HEK293 (cell line): ENCODE measurements at regions not wholly inside any gene's neighbourhood (a gene's known extent, or its start where the extent isn't known, plus 50 kb on each side); places are given as distances from the start of the nearest gene placed in this dataset.
A peak's percentile ranks its signal among the peaks of the same experiment; 100 is the strongest.

Experiments used
- CTCF ChIA-PET: fragments of 350-600 bp; formaldehyde crosslinking; extraction: SDS; loops from one replicate; lab custom pipeline; 2021; ENCODE audit warnings: antibody characterized with exemption; lab: Yijun Ruan, JAX
- POLR2A ChIA-PET: fragments of 300-600 bp; formaldehyde crosslinking; extraction: SDS; loops from one replicate; lab custom pipeline; 2020; ENCODE audit warnings: antibody characterized with exemption, inconsistent platforms; lab: Yijun Ruan, JAX
- H3K27ac ChIP-seq: fragments of 200-500 bp; sonication (Bioruptor generic); 2 replicates; pipeline ENCODE4 v1.5.1; 2014; ENCODE audit warnings: low read depth, low read length, control low read depth, inconsistent platforms; ENCODE audit errors: extremely low read depth
- H3K36me3 ChIP-seq, 2 experiments: fragments of 200-500 bp in 1 of 2; sonication (Bioruptor generic) in 1 of 2; 1 replicate in 1 of 2; 2 replicates in 1 of 2; pipeline ENCODE4 v1.5.1; 2014 to 2017; ENCODE audit warnings: inconsistent platforms in 2 of 2, low read length in 2 of 2; ENCODE audit not compliant: control insufficient read depth in 2 of 2, insufficient read depth in 1 of 2
- H3K4me1 ChIP-seq: fragments of 200-500 bp; sonication (Bioruptor generic); 2 replicates; pipeline ENCODE4 v1.5.1; 2014; ENCODE audit warnings: mild to moderate bottlenecking, low read length, inconsistent platforms; ENCODE audit not compliant: control insufficient read depth, insufficient read depth
- H3K4me3 ChIP-seq: 2 replicates; pipeline ENCODE4 v1.5.1; 2011; ENCODE audit warnings: low read depth, mild to moderate bottlenecking, control low read depth, low read length, moderate library complexity
- H3K9me3 ChIP-seq: fragments of 200-500 bp; sonication (Bioruptor generic); 2 replicates; pipeline ENCODE4 v1.5.1; 2014; ENCODE audit warnings: low read depth, low read length, inconsistent platforms; ENCODE audit not compliant: control insufficient read depth, insufficient read depth
- BCL11A ChIP-seq: fragments of 450-650 bp; formaldehyde crosslinking; IDR thresholded peaks from 2 replicates; pipeline ENCODE4 v1.5.1; 2016; ENCODE audit warnings: low read depth, missing biosample characterization, missing genetic modification characterization
- FEZF1 ChIP-seq: fragments of 450-650 bp; formaldehyde crosslinking; IDR thresholded peaks from 2 replicates; pipeline ENCODE4 v1.5.1; 2016; ENCODE audit warnings: missing biosample characterization, missing genetic modification characterization
- HIC1 ChIP-seq: fragments of 450-650 bp; formaldehyde crosslinking; IDR thresholded peaks from 2 replicates; pipeline ENCODE4 v1.5.1; 2016; ENCODE audit warnings: missing biosample characterization, missing genetic modification characterization
- HOXD13 ChIP-seq: sonication (generic); formaldehyde crosslinking; IDR thresholded peaks from 2 replicates; pipeline ENCODE4 v1.8.0; 2022; ENCODE audit warnings: missing genetic modification reagents, borderline replicate concordance
- KLF10 ChIP-seq: fragments of 450-650 bp; IDR thresholded peaks from 2 replicates; pipeline ENCODE4 v1.5.1; 2018; ENCODE audit warnings: missing biosample characterization, mild to moderate bottlenecking, missing genetic modification characterization
- KLF7 ChIP-seq: fragments of 450-650 bp; formaldehyde crosslinking; IDR thresholded peaks from 2 replicates; pipeline ENCODE4 v1.5.1; 2016; ENCODE audit warnings: missing biosample characterization, missing genetic modification characterization, borderline replicate concordance
- TCF7L2 ChIP-seq: IDR thresholded peaks from 2 replicates; pipeline ENCODE4 v1.6.1; 2011; ENCODE audit warnings: low read depth, mild to moderate bottlenecking, inconsistent platforms, low read length, moderate library complexity, borderline replicate concordance
- TRIM28 ChIP-seq: IDR thresholded peaks from 2 replicates; pipeline ENCODE4 v1.6.1; 2011; ENCODE audit warnings: low read length, control low read depth, borderline replicate concordance
- WT1 ChIP-seq: fragments of 450-650 bp; formaldehyde crosslinking; IDR thresholded peaks from 2 replicates; pipeline ENCODE4 v1.5.1; 2016; ENCODE audit warnings: missing biosample characterization, missing genetic modification characterization
- ZFP3 ChIP-seq: fragments of 450-650 bp; formaldehyde crosslinking; IDR thresholded peaks from 2 replicates; pipeline ENCODE4 v1.5.1; 2016; ENCODE audit warnings: low read depth, missing biosample characterization, missing genetic modification characterization
- ZFP37 ChIP-seq: fragments of 450-650 bp; formaldehyde crosslinking; IDR thresholded peaks from 2 replicates; pipeline ENCODE4 v1.5.1; 2016; ENCODE audit warnings: missing biosample characterization, missing genetic modification characterization
- ZNF132 ChIP-seq: fragments of 450-650 bp; formaldehyde crosslinking; IDR thresholded peaks from 2 replicates; pipeline ENCODE4 v1.5.1; 2017; ENCODE audit warnings: missing biosample characterization, missing genetic modification characterization, borderline replicate concordance
- ZNF18 ChIP-seq: fragments of 450-650 bp; formaldehyde crosslinking; IDR thresholded peaks from 2 replicates; pipeline ENCODE4 v1.5.1; 2016; ENCODE audit warnings: missing biosample characterization, missing genetic modification characterization
- ZNF214 ChIP-seq: fragments of 450-650 bp; formaldehyde crosslinking; IDR thresholded peaks from 2 replicates; pipeline ENCODE4 v1.5.1; 2017; ENCODE audit warnings: missing biosample characterization, mild to moderate bottlenecking, missing genetic modification characterization, borderline replicate concordance
- ZNF391 ChIP-seq: fragments of 450-650 bp; formaldehyde crosslinking; IDR thresholded peaks from 2 replicates; pipeline ENCODE4 v1.5.1; 2016; ENCODE audit warnings: low read depth, missing biosample characterization, missing genetic modification characterization, borderline replicate concordance
- ZNF398 ChIP-seq: fragments of 450-650 bp; formaldehyde crosslinking; IDR thresholded peaks from 2 replicates; pipeline ENCODE4 v1.5.1; 2017; ENCODE audit warnings: missing biosample characterization, missing genetic modification characterization
- ZNF843 ChIP-seq: fragments of 450-650 bp; formaldehyde crosslinking; IDR thresholded peaks from 2 replicates; pipeline ENCODE4 v1.5.1; 2016; ENCODE audit warnings: missing biosample characterization, missing genetic modification characterization
- TF ChIP-seq, protein P1 (sequence below): fragments of 450-650 bp; formaldehyde crosslinking; IDR thresholded peaks from 2 replicates; pipeline ENCODE4 v1.5.1; 2016; ENCODE audit warnings: missing biosample characterization, missing genetic modification characterization
- TF ChIP-seq, protein P2 (sequence below): fragments of 450-650 bp; formaldehyde crosslinking; IDR thresholded peaks from 2 replicates; pipeline ENCODE4 v1.5.1; 2016; ENCODE audit warnings: missing biosample characterization, missing genetic modification characterization
- TF ChIP-seq, protein P3 (sequence below): fragments of 450-650 bp; formaldehyde crosslinking; IDR thresholded peaks from 2 replicates; pipeline ENCODE4 v1.5.1; 2017; ENCODE audit warnings: missing biosample characterization, missing genetic modification characterization
- TF ChIP-seq, protein P4 (sequence below): fragments of 450-650 bp; formaldehyde crosslinking; IDR thresholded peaks from 2 replicates; pipeline ENCODE4 v1.5.1; 2016; ENCODE audit warnings: missing biosample characterization, missing genetic modification characterization

- TF ChIP-seq ZFP3 (tag by site-specific recombination) (no peak), TCF7L2 (peak; percentile 84), TRIM28 (peak; percentile 77), KLF10 (tag by site-specific recombination) (0 out of 2 replicates have a peak, but pooled peaks have one; percentile 36), ZNF843 (tag by site-specific recombination) (peak; percentile 41; the same call in 1 of the 2 replicates), HOXD13 (CRISPR knock-in tag) (0 out of 2 replicates have a peak, but pooled peaks have one; percentile 40), BCL11A (tag by site-specific recombination) (0 out of 2 replicates have a peak, but pooled peaks have one; percentile 29), ZNF18 (tag by site-specific recombination) (no peak), ZFP37 (0 out of 2 replicates have a peak, but pooled peaks have one; percentile 17), WT1 (peak; percentile 33; the same call in 1 of the 2 replicates), HIC1 (tag by site-specific recombination) (peak; percentile 96), FEZF1 (peak; percentile 47)
- TF ChIP-seq, protein P1, sequence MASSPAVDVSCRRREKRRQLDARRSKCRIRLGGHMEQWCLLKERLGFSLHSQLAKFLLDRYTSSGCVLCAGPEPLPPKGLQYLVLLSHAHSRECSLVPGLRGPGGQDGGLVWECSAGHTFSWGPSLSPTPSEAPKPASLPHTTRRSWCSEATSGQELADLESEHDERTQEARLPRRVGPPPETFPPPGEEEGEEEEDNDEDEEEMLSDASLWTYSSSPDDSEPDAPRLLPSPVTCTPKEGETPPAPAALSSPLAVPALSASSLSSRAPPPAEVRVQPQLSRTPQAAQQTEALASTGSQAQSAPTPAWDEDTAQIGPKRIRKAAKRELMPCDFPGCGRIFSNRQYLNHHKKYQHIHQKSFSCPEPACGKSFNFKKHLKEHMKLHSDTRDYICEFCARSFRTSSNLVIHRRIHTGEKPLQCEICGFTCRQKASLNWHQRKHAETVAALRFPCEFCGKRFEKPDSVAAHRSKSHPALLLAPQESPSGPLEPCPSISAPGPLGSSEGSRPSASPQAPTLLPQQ (tag by site-specific recombination): no peak
Measured at GRCh38 chr13:78215458-78216108, 297.0 kb upstream of the EDNRB start (continued).

DNA sequence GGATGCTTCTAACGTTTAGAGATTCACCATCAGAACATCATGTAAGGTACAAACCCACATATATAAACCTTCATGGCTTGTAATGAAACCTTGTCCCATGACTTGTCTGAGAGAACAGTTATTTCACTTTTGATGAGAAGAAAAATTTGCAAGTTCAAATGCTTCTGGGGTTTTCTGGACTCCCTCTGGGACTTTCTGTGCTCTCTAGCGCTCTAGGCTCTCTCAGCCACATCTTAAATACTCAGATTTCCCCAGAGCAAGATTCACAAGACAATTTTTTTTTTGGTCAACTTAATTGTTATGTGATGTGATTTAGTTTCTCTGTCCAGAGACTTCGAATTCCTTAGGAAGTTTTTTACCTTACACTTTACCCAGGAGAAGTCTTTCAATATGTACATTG, 282.8 kb upstream of the EDNRB start:
- Histone ChIP-seq H3K4me1 (no peaks in the 10 kb centered on the region), H3K27ac (no peak overlapping the region), H3K9me3 (no peaks in the 10 kb centered on the region), H3K4me3 (no peak overlapping the region), H3K36me3 (no peaks in the 10 kb centered on the region)
- TF ChIP-seq WT1: no peak
- TF ChIP-seq ZNF132 (tag by site-specific recombination): no peak
- TF ChIP-seq, protein P2, sequence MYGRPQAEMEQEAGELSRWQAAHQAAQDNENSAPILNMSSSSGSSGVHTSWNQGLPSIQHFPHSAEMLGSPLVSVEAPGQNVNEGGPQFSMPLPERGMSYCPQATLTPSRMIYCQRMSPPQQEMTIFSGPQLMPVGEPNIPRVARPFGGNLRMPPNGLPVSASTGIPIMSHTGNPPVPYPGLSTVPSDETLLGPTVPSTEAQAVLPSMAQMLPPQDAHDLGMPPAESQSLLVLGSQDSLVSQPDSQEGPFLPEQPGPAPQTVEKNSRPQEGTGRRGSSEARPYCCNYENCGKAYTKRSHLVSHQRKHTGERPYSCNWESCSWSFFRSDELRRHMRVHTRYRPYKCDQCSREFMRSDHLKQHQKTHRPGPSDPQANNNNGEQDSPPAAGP (tag by site-specific recombination): no peak
- TF ChIP-seq, protein P3, sequence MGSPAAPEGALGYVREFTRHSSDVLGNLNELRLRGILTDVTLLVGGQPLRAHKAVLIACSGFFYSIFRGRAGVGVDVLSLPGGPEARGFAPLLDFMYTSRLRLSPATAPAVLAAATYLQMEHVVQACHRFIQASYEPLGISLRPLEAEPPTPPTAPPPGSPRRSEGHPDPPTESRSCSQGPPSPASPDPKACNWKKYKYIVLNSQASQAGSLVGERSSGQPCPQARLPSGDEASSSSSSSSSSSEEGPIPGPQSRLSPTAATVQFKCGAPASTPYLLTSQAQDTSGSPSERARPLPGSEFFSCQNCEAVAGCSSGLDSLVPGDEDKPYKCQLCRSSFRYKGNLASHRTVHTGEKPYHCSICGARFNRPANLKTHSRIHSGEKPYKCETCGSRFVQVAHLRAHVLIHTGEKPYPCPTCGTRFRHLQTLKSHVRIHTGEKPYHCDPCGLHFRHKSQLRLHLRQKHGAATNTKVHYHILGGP (tag by site-specific recombination): no peak
- TF ChIP-seq, protein P4, sequence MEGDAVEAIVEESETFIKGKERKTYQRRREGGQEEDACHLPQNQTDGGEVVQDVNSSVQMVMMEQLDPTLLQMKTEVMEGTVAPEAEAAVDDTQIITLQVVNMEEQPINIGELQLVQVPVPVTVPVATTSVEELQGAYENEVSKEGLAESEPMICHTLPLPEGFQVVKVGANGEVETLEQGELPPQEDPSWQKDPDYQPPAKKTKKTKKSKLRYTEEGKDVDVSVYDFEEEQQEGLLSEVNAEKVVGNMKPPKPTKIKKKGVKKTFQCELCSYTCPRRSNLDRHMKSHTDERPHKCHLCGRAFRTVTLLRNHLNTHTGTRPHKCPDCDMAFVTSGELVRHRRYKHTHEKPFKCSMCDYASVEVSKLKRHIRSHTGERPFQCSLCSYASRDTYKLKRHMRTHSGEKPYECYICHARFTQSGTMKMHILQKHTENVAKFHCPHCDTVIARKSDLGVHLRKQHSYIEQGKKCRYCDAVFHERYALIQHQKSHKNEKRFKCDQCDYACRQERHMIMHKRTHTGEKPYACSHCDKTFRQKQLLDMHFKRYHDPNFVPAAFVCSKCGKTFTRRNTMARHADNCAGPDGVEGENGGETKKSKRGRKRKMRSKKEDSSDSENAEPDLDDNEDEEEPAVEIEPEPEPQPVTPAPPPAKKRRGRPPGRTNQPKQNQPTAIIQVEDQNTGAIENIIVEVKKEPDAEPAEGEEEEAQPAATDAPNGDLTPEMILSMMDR: no peak
- no peak for TF ChIP-seq ZNF214 (tag by site-specific recombination)
- TF ChIP-seq KLF7: no peak
- no peak for TF ChIP-seq ZNF398 (tag by site-specific recombination)
- TF ChIP-seq ZNF391: no peak
- ChIA-PET POLR2A (no interaction called here), CTCF (no interaction called here)
